ENCODE measurements at regions not wholly inside any gene's neighbourhood (a gene's known extent, or its start where the extent isn't known, plus 50 kb on each side); places are given as distances from the start of the nearest gene placed in this dataset.

DNA sequence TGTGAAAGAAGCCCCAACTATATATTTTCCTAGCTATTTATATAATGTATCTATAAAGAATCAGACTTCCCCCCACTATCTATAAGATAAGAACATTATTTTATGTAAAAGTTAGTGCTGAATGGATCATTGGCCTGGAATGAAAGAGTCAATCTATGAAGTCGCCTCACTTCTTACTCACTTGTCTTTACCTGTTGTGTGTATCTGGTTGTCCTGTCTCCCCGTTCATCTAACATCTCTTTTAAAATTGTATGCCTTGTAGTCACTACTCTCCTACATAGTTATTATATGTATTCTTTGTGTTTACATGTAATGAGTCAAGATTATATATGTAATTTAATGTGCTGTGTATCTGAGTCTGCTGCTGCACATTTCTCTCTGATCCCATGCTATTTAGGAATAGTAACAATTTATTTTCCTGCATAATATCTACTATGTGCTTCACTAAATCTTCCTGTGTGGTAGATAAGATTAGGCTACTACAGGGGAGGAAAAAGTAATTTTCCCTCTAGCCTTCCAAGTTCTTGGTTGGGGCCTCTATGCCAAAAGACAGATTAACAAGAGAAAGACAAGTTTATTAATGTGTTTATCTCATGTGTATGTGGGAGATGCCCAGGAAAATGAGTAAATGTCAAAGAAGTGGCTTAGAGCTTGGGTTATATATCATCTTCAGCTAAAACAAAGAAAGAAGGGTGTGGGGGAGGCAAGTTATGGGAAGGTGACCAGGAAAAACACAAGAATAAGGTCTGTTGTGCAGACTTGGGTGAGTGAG lies 77.6 kb upstream of the FRMPD4 start:
- TF ChIP-seq YY1 (IDR thresholded peaks at IDR 0.05; ENCODE audit: low read depth) (no peak), EP300 (IDR thresholded peaks at IDR 0.05; ENCODE audit: borderline replicate concordance) (no peak), ZBTB7A (IDR thresholded peaks at IDR 0.05; ENCODE audit: low read depth) (no peak), NFIC (IDR thresholded peaks at IDR 0.05) (no peak)
- TF ChIP-seq, protein P1, sequence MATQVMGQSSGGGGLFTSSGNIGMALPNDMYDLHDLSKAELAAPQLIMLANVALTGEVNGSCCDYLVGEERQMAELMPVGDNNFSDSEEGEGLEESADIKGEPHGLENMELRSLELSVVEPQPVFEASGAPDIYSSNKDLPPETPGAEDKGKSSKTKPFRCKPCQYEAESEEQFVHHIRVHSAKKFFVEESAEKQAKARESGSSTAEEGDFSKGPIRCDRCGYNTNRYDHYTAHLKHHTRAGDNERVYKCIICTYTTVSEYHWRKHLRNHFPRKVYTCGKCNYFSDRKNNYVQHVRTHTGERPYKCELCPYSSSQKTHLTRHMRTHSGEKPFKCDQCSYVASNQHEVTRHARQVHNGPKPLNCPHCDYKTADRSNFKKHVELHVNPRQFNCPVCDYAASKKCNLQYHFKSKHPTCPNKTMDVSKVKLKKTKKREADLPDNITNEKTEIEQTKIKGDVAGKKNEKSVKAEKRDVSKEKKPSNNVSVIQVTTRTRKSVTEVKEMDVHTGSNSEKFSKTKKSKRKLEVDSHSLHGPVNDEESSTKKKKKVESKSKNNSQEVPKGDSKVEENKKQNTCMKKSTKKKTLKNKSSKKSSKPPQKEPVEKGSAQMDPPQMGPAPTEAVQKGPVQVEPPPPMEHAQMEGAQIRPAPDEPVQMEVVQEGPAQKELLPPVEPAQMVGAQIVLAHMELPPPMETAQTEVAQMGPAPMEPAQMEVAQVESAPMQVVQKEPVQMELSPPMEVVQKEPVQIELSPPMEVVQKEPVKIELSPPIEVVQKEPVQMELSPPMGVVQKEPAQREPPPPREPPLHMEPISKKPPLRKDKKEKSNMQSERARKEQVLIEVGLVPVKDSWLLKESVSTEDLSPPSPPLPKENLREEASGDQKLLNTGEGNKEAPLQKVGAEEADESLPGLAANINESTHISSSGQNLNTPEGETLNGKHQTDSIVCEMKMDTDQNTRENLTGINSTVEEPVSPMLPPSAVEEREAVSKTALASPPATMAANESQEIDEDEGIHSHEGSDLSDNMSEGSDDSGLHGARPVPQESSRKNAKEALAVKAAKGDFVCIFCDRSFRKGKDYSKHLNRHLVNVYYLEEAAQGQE (IDR thresholded peaks at IDR 0.05; ENCODE audit: low read depth): no peak
- TF ChIP-seq, protein P2, sequence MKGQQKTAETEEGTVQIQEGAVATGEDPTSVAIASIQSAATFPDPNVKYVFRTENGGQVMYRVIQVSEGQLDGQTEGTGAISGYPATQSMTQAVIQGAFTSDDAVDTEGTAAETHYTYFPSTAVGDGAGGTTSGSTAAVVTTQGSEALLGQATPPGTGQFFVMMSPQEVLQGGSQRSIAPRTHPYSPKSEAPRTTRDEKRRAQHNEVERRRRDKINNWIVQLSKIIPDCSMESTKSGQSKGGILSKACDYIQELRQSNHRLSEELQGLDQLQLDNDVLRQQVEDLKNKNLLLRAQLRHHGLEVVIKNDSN (IDR thresholded peaks at IDR 0.05): no peak

Measured in Ishikawa (cell line).